GM12891 (cell line): ENCODE measurements at regions not wholly inside any gene's neighbourhood (a gene's known extent, or its start where the extent isn't known, plus 50 kb on each side); places are given as distances from the start of the nearest gene placed in this dataset.

Experiments
- POLR2A ChIP-seq: IDR thresholded peaks from 2 replicates; pipeline ENCODE4 v1.6.1; 2011; ENCODE audit warnings: low read depth, low read length, control low read depth
- POLR2AphosphoS5 ChIP-seq: IDR thresholded peaks from 2 replicates; pipeline ENCODE4 v1.6.1; 2011; ENCODE audit warnings: low read depth, low read length, control low read depth
- POU2F2 ChIP-seq: IDR thresholded peaks from 2 replicates; pipeline ENCODE4 v1.6.1; 2011; ENCODE audit warnings: low read depth, mild to moderate bottlenecking, control low read depth, low read length, moderate library complexity
- SPI1 ChIP-seq: IDR thresholded peaks from 2 replicates; pipeline ENCODE4 v1.6.1; 2011; ENCODE audit warnings: low read depth, low read length, control low read depth
- TAF1 ChIP-seq: IDR thresholded peaks from 2 replicates; pipeline ENCODE4 v1.6.1; 2011; ENCODE audit warnings: low read depth, low read length, control low read depth

DNA sequence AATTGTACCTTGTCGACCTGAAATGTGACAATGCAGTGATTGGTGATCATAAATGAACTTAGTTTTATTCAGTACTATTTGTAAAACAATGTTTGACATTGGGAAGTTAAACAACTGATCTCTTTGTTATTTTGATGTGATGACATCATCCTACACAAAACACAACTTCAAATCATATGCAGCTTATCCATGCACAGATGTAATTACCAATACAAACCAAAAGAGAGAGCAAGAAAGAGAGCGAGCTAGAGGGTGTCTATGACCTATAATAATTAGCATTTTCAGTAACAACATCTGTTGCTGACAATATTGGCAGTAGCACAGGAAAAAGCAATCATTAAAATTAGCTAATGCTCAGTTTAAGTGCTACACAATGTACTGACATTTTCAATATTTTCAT is 320.9 kb downstream of the UTRN start:
- TF ChIP-seq POLR2A (no peak), POLR2AphosphoS5 (no peak), POU2F2 (no peak), SPI1 (no peak), TAF1 (no peak)
